Epidermal melanocyte (primary cell): ENCODE measurements at regions not wholly inside any gene's neighbourhood (a gene's known extent, or its start where the extent isn't known, plus 50 kb on each side); places are given as distances from the start of the nearest gene placed in this dataset.
"Not testable (repeated sequence)": the region's sequence is repeated elsewhere in the genome, so short reads cannot be mapped to it uniquely, and the experiment has no call there.

Source experiments
- DNase-seq: peaks from one replicate; pipeline ENCODE4 v3.0.0; 2011; ENCODE audit warnings: low spot score; ENCODE audit not compliant: insufficient read length

GRCh38 chr7:106451171-106451570, 166.4 kb upstream of the NAMPT start:
- DNase-seq, result no peak

- DNase-seq, result no peak
These were observed 165.9 kb upstream of the NAMPT start for GRCh38 chr7:106450716-106451115.

DNA sequence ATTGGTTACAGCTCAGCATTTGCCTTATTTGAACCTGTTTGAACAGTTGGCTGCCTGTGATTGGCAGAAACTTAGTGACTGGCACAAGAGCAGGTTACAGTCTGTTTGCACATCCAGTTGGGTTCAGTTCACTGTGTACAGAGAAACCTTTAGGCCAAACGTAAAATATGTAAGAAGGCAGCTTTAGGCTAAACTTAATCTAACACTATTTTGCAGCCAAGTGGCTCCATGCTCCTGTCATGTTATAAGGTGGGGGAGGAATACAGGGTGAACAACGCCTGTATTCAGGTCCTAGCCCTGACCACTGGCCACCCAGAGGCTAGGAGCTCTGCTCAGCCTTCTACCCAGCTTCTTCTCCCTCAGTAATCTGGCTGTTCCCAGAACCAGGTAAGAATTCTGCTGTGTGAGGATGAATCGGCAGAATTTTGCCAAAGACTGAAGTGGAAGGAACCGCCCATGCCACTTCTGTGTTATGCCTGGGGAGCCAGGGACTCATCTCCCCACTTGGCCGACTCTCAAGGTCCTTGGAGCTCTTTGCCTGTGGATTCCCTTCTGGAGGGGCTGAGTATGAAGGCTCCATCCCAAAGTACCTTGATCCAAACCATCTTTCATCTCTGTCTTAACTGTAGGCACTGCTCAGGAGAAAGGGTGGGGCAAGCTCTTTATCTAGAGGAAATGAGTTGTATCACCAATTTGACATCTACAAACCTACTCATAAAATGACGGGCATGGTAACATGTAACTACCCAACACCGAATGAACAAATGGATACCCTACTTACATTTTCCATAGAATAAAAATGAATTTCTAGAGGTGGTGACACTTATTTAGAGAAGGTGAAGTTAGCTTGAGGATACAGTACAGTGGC, 164.4 kb upstream of the NAMPT start:
- DNase-seq, result no peak

DNA sequence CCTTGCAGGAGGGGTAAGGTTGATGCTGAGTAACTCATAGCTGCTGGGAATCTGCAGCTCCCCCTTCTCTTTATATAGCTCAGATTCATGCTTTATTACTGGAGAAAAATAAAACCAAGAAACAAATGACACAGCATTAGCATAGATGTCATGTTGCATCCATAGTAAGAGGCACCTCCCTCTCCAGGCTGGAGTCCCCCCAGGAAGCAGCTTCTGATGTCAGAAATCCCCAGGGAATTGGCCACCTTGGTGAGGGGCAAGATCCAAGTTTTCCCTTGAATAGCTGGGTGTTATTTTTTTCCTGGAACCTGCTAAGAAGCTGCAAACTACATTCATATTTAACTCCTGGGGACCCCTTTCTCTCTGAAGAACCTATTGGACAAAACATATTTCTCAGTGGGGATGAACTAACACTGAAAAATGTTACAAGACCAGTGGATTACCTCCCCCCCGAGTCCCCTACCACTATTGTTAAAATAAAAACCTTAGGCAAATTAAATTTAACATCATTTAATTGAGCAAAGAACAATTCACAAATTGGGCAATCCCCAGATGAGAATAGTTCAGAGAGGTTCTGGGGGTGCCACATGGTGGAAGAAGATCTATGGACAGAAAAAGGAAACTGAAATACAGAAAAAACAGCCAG, 163.7 kb upstream of the NAMPT start:
- DNase-seq, result no peak

- DNase-seq, result no peak
These were observed 162.6 kb upstream of the NAMPT start for GRCh38 chr7:106447318-106447847.

- not testable (repeated sequence) for DNase-seq
These were observed 160.6 kb upstream of the NAMPT start for GRCh38 chr7:106445366-106445765.

- DNase-seq, result no peak
These were observed 159.4 kb upstream of the NAMPT start for GRCh38 chr7:106444068-106444655.

DNA sequence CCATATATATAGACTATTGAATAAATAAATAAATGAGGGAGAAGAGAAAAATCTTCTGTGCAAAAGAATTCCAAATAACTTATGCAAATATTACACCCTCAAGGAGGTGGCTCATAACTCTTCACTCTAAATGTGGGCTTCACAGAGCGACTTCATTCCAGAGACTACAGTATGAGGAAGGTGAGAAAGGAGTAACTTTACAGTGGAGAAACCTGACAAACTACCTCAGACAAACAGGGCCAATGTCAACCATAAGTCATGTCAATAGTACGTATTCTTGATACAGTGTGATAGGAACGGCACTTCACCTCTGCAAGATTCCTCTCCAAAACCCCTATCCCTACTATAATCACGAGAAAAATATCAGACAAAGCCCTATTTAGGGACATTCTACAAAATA, 158.4 kb upstream of the NAMPT start:
- DNase-seq, result no peak

DNA sequence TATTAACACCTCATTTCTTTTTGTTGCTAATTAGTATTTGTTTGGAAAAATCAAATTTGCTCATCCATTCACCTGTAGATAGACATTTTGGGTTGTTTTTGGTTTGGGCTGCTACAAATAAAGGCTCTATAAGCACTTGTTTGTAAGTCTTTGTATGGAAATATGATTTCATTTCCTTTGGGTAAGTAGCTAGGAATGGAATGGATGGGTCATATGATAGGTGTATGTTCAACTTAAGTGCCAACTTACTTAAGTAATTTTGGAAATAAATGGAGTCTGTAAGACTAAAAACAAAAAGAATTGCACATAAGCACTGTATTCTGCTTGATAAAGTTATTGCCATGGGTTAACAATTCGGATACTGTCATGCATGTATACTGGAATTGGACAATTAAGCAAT, 157.7 kb upstream of the NAMPT start:
- no peak for DNase-seq

DNA sequence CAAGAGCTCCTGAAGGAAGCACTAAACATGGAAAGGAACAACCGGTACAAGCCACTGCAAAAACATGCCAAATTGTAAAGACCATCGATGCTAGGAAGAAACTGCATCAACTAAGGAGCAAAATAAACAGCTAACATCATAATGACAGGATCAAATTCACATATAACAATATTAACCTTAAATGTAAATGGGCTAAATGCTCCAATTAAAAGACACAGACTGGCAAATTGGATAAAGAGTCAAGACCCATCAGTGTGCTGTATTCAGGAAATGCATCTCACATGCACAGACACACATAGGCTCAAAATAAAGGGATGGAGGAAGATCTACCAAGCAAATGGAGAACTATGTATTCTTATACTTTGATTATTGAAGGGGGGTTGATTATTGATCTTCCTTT, 156.6 kb upstream of the NAMPT start:
- not testable (repeated sequence) for DNase-seq

- DNase-seq, result not testable (repeated sequence)
These were observed 152.2 kb upstream of the NAMPT start for GRCh38 chr7:106436933-106437332.

DNA sequence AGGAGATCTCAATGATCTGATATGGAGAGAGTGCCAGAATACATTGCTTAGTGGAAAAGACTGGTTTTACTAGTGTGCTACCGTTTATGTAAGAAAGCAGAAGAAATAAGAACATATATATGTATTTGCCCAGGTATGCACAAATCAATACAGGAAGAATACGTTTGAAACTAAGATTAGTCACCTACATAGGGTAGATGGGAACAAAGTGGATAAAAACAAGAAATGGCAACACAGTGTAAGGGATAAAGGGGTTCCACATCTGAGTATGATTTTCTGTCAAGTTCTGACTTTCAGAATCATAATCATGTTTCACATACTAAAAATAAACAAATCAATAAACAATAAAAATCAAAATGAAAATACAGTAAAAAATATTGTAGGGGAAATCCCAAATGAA, 148.6 kb upstream of the NAMPT start:
- no peak for DNase-seq

- no peak for DNase-seq
These were observed 146.0 kb upstream of the NAMPT start for GRCh38 chr7:106430535-106431455.

GRCh38 chr7:106430103-106430502, 145.3 kb upstream of the NAMPT start:
- DNase-seq, result no peak

DNA sequence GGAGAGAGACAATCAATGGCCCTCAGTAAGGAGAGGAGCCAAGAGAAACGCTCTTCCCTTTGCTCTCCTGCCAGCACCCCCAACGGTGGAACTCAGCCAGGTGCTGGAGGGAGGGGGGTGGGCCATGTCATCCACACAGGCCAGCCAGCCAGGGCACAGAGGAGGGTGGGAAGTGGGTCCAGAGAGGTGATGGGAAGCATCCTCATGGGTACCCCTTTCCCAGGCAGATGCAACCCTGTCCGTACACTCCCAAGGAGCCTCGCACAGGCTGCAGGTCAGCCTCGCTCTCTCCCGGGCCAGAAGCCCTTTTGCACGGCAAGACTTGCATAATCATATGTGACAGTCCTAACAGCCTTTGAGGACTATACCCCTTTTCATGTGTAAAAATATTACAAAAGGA, 142.0 kb upstream of the NAMPT start:
- no peak for DNase-seq

DNA sequence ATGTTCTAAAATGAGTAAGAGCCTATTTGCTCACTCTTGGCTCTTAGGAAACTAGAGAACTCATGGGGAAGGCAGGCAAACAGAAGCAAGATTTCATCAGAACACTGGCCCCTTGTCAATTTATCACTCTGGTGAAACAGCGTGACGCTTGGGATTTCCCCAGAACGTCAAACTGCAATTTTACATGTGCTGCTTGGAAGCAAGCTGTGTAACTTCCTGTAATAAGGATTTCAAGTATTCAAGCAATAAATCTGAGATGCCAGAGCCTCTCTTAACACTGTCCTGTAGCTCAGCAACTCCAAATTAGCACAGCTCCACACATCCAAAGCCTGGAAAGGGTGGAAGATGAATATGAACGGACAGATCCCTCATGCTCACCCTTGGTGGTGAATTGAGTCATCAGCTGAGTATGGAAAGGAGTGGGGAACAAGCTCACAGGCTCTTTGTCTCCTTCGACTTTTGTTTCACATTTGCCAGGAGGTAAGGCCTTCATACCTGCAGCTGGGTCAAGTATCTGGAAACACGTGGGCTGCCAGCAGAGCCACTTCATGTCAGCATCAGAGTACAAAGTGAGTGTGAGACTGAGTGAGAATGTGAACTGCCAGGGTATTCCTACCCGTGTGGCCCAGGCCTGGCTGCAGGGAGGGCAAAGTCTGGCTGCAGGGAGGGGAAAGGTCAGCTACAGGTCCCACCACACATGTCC, 140.4 kb upstream of the NAMPT start:
- peak; percentile 83 for DNase-seq

DNA sequence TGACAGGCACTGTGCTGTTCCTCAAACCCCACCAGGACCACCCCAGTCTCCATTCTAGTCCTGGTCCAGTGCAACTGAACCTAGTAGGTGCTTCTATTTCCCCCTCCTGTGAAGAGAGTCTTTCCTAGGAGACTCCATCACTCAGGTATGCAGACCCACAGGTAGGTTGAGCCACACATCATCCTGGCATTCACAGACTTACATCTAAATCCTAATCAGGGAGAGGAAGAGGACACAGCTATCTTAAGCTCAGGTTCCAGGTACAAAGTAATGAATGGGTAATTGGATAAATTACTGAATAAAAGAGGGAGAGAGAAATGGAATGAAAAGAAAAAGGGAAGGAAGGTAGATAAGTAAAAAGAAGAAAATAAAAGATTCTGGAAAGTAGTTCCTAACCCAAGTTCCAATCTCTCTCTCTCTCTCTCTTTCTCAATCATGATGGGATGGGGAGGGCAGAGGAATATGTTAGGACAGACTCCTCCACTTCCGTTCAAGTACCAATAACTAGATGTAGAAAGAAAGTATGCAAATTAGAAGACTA, 139.8 kb upstream of the NAMPT start:
- DNase-seq, result no peak

DNA sequence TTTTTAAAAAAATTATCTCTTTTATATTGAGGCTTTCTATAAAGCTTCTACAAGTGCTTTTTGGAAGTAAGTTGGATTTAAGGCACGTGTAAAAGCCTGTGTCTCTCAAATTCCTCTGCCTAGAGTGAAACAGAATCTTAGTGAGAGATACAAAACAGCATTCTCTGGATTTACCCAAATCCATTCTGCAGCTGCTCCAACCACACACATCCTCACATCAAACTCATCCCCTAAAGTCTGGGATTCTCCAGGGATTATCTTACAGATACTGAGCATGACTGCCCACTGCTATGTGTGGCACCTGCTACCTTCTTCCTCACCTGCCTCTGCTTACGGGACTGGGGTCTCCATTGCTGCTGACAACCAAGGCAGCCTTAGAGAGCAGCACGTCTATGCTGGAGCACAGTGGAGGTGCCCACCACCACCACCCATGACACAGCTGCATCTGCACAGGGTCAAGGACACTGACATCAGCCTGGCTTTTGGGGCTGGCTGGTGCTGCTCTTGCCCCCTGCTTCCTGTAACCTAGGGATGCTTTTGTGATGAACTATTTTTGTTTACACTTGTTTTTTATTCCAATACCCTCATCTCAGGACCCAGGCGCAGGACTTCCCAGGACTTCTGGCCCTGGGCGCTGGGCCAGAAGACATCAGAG, 139.2 kb upstream of the NAMPT start:
- no peak for DNase-seq

DNA sequence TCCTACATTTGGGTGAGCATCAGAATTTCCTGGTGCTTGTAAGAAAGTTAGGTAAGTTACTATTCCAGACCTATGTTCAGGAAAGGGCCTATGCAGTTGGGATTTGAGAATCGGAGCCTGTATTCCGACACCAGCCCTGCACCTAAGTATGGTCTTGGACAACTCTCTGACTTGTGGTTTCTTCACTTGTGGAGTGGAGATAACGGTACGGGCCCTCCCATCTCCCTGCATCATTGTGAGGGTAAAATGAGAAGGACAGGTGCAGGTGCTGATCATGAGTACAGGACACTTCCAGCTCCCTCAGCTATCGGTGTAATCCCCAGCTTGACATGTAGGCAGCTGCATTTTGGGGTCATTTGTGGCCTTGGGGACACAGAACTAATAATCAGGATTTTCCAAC, 138.3 kb upstream of the NAMPT start:
- no peak for DNase-seq
